Activated T-helper 2 cell treated with anti-CD3 and anti-CD28 coated beads, Interferon-gamma antibody, Interleukin-2, Interleukin-4, amounts not matched to agents 10 μg/mL and 5 μg/mL and 100 μg/mL, durations not matched to agents 14 hours and 24 hours and 36 hours (primary cell): ENCODE measurements at regions not wholly inside any gene's neighbourhood (a gene's known extent, or its start where the extent isn't known, plus 50 kb on each side); places are given as distances from the start of the nearest gene placed in this dataset.
"Not testable (repeated sequence)": the region's sequence is repeated elsewhere in the genome, so short reads cannot be mapped to it uniquely, and the experiment has no call there.

Experiments
- DNase-seq: peaks from one replicate; pipeline ENCODE4 v3.0.0; 2021; ENCODE audit warnings: low spot score
- H3K27ac Mint-ChIP-seq: one replicate; pipeline ENCODE4 v1.8.0; 2021; ENCODE audit warnings: mixed read lengths
- H3K27me3 Mint-ChIP-seq: one replicate; pipeline ENCODE4 v1.8.0; 2021; ENCODE audit warnings: low read depth, mixed read lengths
- H3K36me3 Mint-ChIP-seq: one replicate; pipeline ENCODE4 v1.8.0; 2021; ENCODE audit warnings: low read depth, mixed read lengths
- H3K4me1 Mint-ChIP-seq: one replicate; pipeline ENCODE4 v1.8.0; 2021; ENCODE audit warnings: low read depth, mixed read lengths
- H3K4me3 Mint-ChIP-seq: one replicate; pipeline ENCODE4 v1.8.0; 2021; ENCODE audit warnings: low read depth, mild to moderate bottlenecking, moderate library complexity, mixed read lengths
- H3K9me3 Mint-ChIP-seq: one replicate; pipeline ENCODE4 v1.8.0; 2021; ENCODE audit warnings: mixed read lengths
- intact Hi-C: fragments of 100-400 bp; cut with micrococcal nuclease; formaldehyde crosslinking; loops from one replicate; pipeline ENCODE4 v1.15.1; 2023

GRCh38 chr4:141541851-141542250 is 94.5 kb upstream of the IL15 start:
- Mint-ChIP-seq H3K27me3 (no peaks in the 10 kb centered on the region), H3K9me3 (peaks cover 12% of the 10 kb centered on the region), H3K4me1 (no peaks in the 10 kb centered on the region), H3K4me3 (no peak overlapping the region), H3K27ac (no peak overlapping the region), H3K36me3 (no peaks in the 10 kb centered on the region)
- DNase-seq, result no peak
- intact Hi-C loops, result no loop called here

- Mint-ChIP-seq H3K9me3 (peaks cover 5% of the 10 kb centered on the region), H3K4me3 (no peak overlapping the region), H3K27ac (no peak overlapping the region), H3K4me1 (no peaks in the 10 kb centered on the region), H3K27me3 (no peaks in the 10 kb centered on the region), H3K36me3 (no peaks in the 10 kb centered on the region)
- DNase-seq, result no peak
- intact Hi-C loops, result no loop called here
Measured at GRCh38 chr4:141543176-141543575, 93.2 kb upstream of the IL15 start.

- no peaks in the 10 kb centered on the region for H3K36me3 Mint-ChIP-seq
Measured at GRCh38 chr4:141543706-141544105, 92.7 kb upstream of the IL15 start.

GRCh38 chr4:141548791-141549190 is 87.6 kb upstream of the IL15 start:
- Mint-ChIP-seq H3K9me3 (peaks cover 4% of the 10 kb centered on the region), H3K4me3 (no peak overlapping the region), H3K27ac (no peak overlapping the region), H3K4me1 (no peaks in the 10 kb centered on the region), H3K27me3 (no peaks in the 10 kb centered on the region), H3K36me3 (no peaks in the 10 kb centered on the region)
- intact Hi-C loops, result no loop called here
- no peak for DNase-seq

More at GRCh38 chr4:141543706-141544105, 92.7 kb upstream of the IL15 start:
- Mint-ChIP-seq H3K4me1 (no peaks in the 10 kb centered on the region), H3K4me3 (no peak overlapping the region), H3K27me3 (no peaks in the 10 kb centered on the region), H3K9me3 (no peaks in the 10 kb centered on the region), H3K27ac (no peak overlapping the region)
- no peak for DNase-seq
- intact Hi-C loops, result no loop called here

- no peak overlapping the region for H3K27ac Mint-ChIP-seq
- H3K27me3 Mint-ChIP-seq, result no peaks in the 10 kb centered on the region
- H3K4me3 Mint-ChIP-seq, result no peak overlapping the region
- H3K9me3 Mint-ChIP-seq, result no peaks in the 10 kb centered on the region
- no peaks in the 10 kb centered on the region for H3K36me3 Mint-ChIP-seq
- no peak for DNase-seq
- no peaks in the 10 kb centered on the region for H3K4me1 Mint-ChIP-seq
- intact Hi-C loops, result no loop called here
Measured at GRCh38 chr4:141560056-141560455, 76.3 kb upstream of the IL15 start.

GRCh38 chr4:141562649-141563048 is 73.7 kb upstream of the IL15 start:
- DNase-seq, result no peak
- Mint-ChIP-seq H3K9me3 (no peaks in the 10 kb centered on the region), H3K27ac (no peak overlapping the region), H3K27me3 (no peaks in the 10 kb centered on the region), H3K4me3 (no peak overlapping the region), H3K36me3 (no peaks in the 10 kb centered on the region), H3K4me1 (no peaks in the 10 kb centered on the region)
- intact Hi-C loops, result no loop called here

- Mint-ChIP-seq H3K4me3 (no peak overlapping the region), H3K36me3 (no peaks in the 10 kb centered on the region)
Measured at GRCh38 chr4:141563723-141564122, 72.7 kb upstream of the IL15 start.

GRCh38 chr4:141564961-141565360 is 71.4 kb upstream of the IL15 start:
- H3K4me1 Mint-ChIP-seq, H3K36me3 Mint-ChIP-seq, DNase-seq, H3K27me3 Mint-ChIP-seq, H3K9me3 Mint-ChIP-seq, H3K27ac Mint-ChIP-seq, H3K4me3 Mint-ChIP-seq, intact Hi-C loops: not testable (repeated sequence)

More at GRCh38 chr4:141563723-141564122, 72.7 kb upstream of the IL15 start:
- intact Hi-C loops, result no loop called here
- H3K27me3 Mint-ChIP-seq, result no peaks in the 10 kb centered on the region
- H3K4me1 Mint-ChIP-seq, result no peaks in the 10 kb centered on the region
- no peak for DNase-seq
- H3K9me3 Mint-ChIP-seq, result no peaks in the 10 kb centered on the region
- H3K27ac Mint-ChIP-seq, result no peak overlapping the region

GRCh38 chr4:141565379-141566089 is 70.8 kb upstream of the IL15 start:
- Mint-ChIP-seq H3K36me3 (no peaks in the 10 kb centered on the region), H3K4me1 (no peaks in the 10 kb centered on the region), H3K4me3 (no peak overlapping the region), H3K27me3 (no peaks in the 10 kb centered on the region), H3K9me3 (no peaks in the 10 kb centered on the region), H3K27ac (no peak overlapping the region)
- intact Hi-C loops, result no loop called here
- DNase-seq, result no peak

- Mint-ChIP-seq H3K4me3 (no peak overlapping the region), H3K9me3 (no peaks in the 10 kb centered on the region), H3K27me3 (no peaks in the 10 kb centered on the region), H3K36me3 (no peaks in the 10 kb centered on the region), H3K4me1 (no peaks in the 10 kb centered on the region), H3K27ac (no peak overlapping the region)
- DNase-seq, result no peak
- intact Hi-C loops, result no loop called here
Measured at GRCh38 chr4:141567326-141567915, 69.0 kb upstream of the IL15 start.

GRCh38 chr4:141569141-141569540 is 67.2 kb upstream of the IL15 start:
- Mint-ChIP-seq H3K4me3 (no peak overlapping the region), H3K4me1 (no peaks in the 10 kb centered on the region), H3K27me3 (no peaks in the 10 kb centered on the region), H3K36me3 (no peaks in the 10 kb centered on the region), H3K9me3 (no peaks in the 10 kb centered on the region), H3K27ac (no peak overlapping the region)
- intact Hi-C loops, result no loop called here
- DNase-seq, result no peak

- no peaks in the 10 kb centered on the region for H3K36me3 Mint-ChIP-seq
- H3K27me3 Mint-ChIP-seq, result no peaks in the 10 kb centered on the region
- intact Hi-C loops, result no loop called here
- no peaks in the 10 kb centered on the region for H3K4me1 Mint-ChIP-seq
- no peak for DNase-seq
- H3K9me3 Mint-ChIP-seq, result no peaks in the 10 kb centered on the region
- no peak overlapping the region for H3K27ac Mint-ChIP-seq
- no peak overlapping the region for H3K4me3 Mint-ChIP-seq
Measured at GRCh38 chr4:141570290-141570689, 66.1 kb upstream of the IL15 start.

- intact Hi-C loops, result no loop called here
- no peak overlapping the region for H3K4me3 Mint-ChIP-seq
- H3K9me3 Mint-ChIP-seq, result no peaks in the 10 kb centered on the region
- H3K27me3 Mint-ChIP-seq, result no peaks in the 10 kb centered on the region
- no peaks in the 10 kb centered on the region for H3K36me3 Mint-ChIP-seq
- no peak overlapping the region for H3K27ac Mint-ChIP-seq
- H3K4me1 Mint-ChIP-seq, result no peaks in the 10 kb centered on the region
- DNase-seq, result no peak
Measured at GRCh38 chr4:141571362-141571761, 65.0 kb upstream of the IL15 start.
